ENCODE measurements at regions not wholly inside any gene's neighbourhood (a gene's known extent, or its start where the extent isn't known, plus 50 kb on each side); places are given as distances from the start of the nearest gene placed in this dataset.
"Not testable (repeated sequence)": the region's sequence is repeated elsewhere in the genome, so short reads cannot be mapped to it uniquely, and the experiment has no call there.

DNA sequence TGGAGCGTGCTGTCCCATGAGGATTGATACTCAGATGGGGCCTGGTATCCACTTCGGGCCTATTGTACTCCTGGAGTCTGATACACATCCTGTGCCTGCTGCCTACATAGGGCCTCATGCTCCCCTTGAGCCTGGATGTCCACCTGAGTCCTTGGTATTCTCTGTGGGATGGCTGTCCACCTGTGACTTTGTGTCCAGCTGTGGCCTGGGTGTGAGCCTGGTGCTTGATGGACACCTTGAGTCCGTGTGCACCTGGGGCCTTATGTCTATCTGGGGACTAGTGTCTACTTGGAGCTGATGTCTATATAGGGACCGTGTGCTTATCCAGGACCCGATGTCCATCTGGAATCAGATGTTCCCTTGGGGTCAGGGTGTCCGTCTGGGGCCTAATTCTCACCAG is 75.9 kb upstream of the THOC3 start:
- POLR2A ChIA-PET; H3K4me3 ChIP-seq (ENCODE audit: low read depth, low read length); CTCF ChIA-PET; DNase-seq (ENCODE audit: low read depth, low spot score): not testable (repeated sequence)

DNA sequence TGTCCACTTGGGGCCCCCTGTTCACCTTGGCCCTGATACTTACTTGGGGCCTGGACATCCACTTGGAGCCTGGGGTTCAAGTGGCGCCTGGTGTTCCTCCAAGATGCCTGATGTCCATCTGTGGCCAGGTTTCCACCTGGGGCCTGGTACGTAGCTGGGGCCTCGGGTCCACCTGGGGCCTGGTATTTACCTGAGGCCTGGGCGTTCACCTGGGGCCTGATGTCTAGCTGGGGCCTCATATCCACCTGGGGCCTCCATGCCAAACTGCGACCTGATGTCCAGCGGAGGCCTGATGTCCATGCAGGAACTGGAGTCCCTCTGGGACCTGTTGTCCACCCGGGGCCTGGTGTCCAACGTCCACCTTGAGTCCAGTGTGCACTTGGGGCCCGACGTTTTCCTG is 76.3 kb upstream of the THOC3 start:
- DNase-seq (ENCODE audit: low read depth, low spot score); POLR2A ChIA-PET; CTCF ChIA-PET: not testable (repeated sequence)

DNA sequence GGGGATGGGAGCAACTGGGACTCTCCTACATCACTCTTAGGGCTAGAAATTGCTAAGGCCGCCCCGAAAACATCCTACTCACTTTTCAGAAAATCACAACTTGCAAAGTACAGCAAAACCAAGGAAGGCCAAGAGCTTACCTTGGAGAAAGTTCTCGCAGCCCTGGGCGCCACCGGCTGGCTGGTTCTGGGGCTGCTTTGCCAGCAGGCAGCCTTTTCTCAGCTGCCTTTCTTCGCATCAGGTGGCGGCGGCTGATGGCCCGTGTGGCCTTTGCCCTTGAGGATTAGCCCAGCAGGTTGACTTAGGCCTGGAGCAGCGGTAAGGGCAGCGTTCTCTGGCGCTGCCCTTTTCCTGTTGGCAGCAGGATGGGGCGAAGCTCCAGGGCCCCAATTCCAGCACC is 77.3 kb upstream of the THOC3 start:
- DNase-seq (ENCODE audit: low read depth, low spot score); CTCF ChIA-PET; H3K4me3 ChIP-seq (ENCODE audit: low read depth, low read length); POLR2A ChIA-PET: not testable (repeated sequence)

More for the DNA sequence above, 76.3 kb upstream of the THOC3 start:
- not testable (repeated sequence) for H3K4me3 ChIP-seq (ENCODE audit: low read depth, low read length)

DNA sequence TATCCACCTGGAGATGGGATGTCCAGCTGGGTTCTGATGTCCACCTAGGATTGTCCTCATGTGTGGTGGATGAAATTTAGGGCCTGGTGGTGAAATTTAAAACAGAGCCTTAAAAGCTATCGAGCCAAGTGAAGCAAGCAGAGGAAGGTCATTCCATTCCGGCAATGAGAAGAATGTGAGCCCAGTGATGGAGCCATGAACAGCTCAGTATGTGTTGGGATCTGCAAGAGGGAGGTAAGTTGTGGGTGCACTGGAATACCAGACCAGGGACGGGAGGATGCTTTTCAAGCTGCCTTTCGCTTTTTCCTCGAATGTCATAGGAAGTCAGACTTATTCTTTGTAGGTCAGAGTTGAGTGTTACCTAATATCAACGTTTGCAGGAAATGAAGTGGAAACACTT is 80.6 kb upstream of the THOC3 start:
- DNase-seq (ENCODE audit: low read depth, low spot score); CTCF ChIA-PET; H3K4me3 ChIP-seq (ENCODE audit: low read depth, low read length); POLR2A ChIA-PET: not testable (repeated sequence)

DNA sequence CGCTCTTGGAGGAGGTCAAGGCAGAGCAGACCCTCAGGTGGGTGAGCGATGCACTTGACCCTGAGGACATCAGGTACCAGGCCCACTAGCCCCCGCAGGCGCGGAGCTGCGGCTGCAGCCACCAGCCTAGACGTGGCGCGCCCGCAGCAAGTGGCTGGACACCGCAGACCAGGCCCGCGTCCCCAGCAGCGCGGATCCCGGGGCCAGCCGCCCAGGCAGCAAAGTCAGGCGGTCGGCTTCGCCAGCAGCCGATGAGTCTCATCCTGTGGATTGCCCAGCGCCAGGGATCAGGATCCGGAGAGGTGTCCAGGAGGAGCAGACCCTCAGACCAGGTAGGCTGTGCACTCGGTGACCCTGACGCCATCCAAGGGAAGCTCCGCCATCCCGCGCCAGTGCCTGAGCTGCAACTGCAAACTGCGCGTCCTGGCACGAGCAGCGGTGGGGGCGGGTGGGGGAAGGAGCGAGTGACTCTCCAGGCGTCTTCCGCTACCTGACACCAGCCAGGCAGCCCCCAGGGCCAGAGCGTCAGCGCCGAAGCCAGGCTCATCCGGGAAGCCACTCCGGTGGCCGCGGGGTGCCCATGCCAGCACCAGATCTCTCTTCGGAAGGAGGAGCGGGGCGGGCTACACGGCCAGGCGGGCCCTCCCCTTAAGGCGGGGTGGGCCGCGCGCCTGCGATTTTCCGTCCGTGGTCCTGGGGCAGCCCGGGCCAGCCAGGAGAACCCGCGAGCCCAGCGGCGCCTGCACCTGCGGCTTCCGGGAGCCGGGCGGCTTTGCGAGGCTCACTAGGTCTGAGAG is 92.6 kb upstream of the THOC3 start:
- POLR2A ChIA-PET; DNase-seq (ENCODE audit: low read depth, low spot score); CTCF ChIA-PET; H3K4me3 ChIP-seq (ENCODE audit: low read depth, low read length): not testable (repeated sequence)

DNA sequence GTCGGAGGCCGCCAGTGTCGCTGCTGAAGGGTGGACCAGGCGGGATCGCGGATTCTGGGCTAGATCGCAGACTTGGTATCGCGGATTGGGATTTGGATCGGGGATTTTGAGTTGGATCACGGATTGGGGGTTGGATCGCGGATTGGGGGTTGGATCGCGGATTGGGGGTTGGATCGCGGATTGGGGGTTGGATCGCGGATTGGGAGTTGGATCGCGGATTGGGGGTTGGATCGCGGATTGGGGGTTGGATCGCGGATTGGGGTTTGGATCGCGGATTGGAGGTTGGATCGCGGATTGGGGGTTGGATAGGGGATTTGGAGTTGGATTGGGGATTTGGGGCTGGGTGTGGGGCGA is 93.1 kb upstream of the THOC3 start:
- CTCF ChIA-PET, POLR2A ChIA-PET: not testable (repeated sequence)

DNA sequence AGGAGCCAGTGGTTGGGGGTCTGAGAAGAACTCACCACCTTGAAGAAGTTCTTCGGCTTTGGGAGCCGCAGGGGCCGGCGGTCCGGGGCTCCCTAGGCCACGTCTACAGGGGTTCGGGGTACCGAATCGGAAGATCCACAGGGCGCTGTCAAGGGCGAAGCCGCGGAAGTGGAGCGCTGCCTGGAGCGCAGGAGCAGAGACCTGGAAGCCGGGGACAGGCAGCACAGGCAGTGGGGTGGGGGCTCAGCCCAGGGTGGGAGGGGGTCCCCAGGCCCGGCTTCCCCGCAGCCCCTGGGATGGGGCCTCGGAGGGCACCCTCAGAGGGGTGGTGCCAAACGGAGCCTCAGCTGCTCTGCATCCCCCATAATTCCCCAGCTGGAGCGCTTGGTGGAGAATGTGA is 93.5 kb upstream of the THOC3 start:
- H3K4me3 ChIP-seq (ENCODE audit: low read depth, low read length); DNase-seq (ENCODE audit: low read depth, low spot score); CTCF ChIA-PET: not testable (repeated sequence)

More for the DNA sequence above, 93.1 kb upstream of the THOC3 start:
- H3K4me3 ChIP-seq (ENCODE audit: low read depth, low read length); DNase-seq (ENCODE audit: low read depth, low spot score): not testable (repeated sequence)

DNA sequence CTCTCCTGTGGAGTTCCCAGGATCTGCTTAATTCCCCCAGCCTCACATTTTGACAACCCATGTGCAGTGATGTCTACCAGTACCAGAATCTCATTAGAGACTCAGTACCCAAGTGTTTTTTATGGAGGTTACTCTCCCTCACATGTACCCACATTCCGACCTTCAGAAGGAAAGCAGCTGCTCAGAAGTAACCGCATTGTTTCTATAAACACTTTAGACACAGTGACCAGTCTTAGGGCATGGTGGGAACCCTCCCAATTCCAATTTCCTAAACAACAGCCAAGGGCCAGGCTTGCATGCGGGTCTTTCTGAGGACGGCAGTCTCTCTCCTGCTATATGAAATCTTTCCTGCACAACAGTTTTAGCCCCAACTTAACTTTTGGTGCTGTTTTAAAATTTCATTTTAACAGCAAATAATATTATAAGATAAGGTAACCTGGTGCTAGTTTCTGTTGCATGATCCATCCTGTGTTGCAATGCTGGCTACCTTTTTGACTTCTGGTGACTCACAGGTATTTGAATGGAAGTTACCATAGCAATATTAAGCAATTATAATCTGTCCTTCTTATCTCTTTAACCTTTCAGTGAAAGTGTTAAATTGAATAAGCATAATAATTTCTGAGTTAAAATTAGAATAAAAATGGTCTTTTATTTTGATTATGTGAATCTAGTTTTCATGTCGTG is 98.3 kb upstream of the THOC3 start:
- CTCF ChIA-PET; DNase-seq (ENCODE audit: low read depth, low spot score); H3K4me3 ChIP-seq (ENCODE audit: low read depth, low read length); POLR2A ChIA-PET: not testable (repeated sequence)

More for the DNA sequence above, 93.5 kb upstream of the THOC3 start:
- POLR2A ChIA-PET, result not testable (repeated sequence)

DNA sequence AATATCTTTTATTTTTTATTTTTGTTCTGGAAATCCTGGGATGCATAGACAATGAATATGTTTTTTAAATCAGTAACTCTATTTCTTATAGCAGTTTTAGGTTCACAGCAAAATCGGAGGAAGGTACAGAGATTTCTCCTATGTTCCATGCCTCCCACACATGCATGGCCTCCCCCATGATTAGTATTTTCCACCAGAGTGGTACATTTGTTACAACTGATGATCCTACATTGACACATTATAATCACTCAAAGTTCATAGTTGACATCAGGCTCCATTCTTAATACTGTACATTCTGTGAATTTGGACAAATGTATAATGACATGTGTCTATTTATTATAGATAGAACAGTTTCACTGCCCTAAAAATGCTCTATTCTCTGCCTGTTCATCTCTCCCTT is 99.0 kb upstream of the THOC3 start:
- H3K4me3 ChIP-seq (ENCODE audit: low read depth, low read length); DNase-seq (ENCODE audit: low read depth, low spot score); POLR2A ChIA-PET; CTCF ChIA-PET: not testable (repeated sequence)

DNA sequence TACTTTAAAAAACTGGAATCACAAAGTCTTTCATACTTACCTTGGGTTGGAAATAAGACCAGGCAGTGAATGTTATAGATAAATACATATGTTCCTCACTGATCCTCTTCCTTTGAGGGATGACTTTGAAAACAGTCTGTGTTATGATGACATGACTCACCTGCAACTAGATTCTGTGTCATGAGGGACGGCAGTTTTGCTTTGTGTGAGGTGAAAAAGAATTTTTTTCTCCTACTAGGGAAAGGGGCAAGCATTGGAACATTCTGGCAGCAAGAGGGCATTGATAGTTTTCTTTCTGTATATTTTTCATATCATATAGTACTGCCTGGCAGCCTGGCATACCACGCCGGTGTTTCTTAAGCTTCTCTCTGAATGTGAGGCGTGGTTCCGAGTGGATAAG is 99.8 kb upstream of the THOC3 start:
- DNase-seq (ENCODE audit: low read depth, low spot score); POLR2A ChIA-PET; CTCF ChIA-PET; H3K4me3 ChIP-seq (ENCODE audit: low read depth, low read length): not testable (repeated sequence)

DNA sequence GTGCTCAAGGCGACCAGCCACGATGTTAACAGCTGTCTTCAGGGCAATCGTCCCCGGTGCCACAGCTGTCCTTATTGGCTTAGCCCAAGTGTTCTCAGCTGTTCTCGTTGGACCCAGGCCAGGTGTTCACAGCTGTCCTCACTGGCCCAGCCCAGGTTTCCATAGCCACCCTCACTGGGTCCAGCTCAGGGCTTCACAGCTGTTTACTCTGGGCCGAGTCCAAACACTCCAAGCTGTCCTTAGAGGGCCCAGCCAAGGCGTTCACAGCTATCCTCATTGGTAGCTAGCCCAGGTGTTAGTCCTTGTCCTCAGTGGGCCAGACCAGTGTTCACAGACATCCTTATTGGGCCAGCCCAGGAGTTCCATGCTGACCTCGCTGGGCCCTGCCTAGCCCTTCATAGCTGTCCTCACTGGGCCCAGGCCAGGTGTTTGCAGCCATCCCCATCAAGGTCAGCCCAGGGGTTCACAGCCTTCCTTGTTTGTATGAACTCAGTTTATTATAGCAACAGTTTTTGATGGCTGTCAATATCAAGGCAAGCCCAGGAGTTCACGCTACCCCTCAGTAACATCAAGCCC is 106.0 kb upstream of the THOC3 start:
- POLR2A ChIA-PET, result not testable (repeated sequence)

DNA sequence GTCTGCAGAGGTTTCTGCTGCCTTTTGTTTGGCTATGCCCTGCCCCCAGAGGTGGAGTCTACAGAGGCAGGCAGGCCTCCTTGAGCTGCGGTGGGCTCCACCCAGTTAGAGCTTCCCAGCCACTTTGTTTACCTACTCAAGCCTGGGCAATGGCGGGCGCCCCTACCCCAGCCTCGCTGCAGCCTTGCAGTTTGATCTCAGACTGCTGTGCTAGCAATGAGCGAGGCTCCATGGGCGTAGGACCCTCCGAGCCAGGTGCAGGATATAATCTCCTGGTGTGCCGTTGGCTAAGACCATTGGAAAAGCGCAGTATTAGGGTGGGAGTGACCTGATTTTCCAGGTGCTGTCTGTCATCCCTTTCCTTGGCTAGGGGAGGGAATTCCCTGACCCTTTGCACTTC is 115.6 kb upstream of the THOC3 start:
- DNase-seq (ENCODE audit: low read depth, low spot score); POLR2A ChIA-PET; H3K4me3 ChIP-seq (ENCODE audit: low read depth, low read length); CTCF ChIA-PET: not testable (repeated sequence)

More for the DNA sequence above, 106.0 kb upstream of the THOC3 start:
- DNase-seq (ENCODE audit: low read depth, low spot score); H3K4me3 ChIP-seq (ENCODE audit: low read depth, low read length); CTCF ChIA-PET: not testable (repeated sequence)

DNA sequence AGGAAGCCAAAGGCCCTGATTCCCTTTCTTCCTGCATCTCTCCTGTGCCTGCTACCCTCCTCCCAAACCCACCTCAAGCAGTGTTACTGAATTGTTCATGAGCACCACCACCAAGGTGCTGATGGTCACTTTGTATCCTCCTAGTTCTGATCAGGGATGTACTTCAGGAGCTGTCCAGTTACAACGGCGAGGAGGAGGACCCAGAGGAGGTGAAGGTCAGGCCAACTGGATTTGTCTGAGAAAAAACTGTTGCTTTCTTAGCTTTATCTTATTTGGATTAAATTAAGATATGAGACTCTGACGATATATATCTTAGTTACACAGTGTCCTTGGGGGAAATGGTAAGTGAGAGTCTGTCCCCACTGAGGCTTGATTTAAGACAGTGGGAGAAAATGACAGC is 135.0 kb upstream of the THOC3 start:
- POLR2A ChIA-PET; H3K4me3 ChIP-seq (ENCODE audit: low read depth, low read length); CTCF ChIA-PET; DNase-seq (ENCODE audit: low read depth, low spot score): not testable (repeated sequence)

DNA sequence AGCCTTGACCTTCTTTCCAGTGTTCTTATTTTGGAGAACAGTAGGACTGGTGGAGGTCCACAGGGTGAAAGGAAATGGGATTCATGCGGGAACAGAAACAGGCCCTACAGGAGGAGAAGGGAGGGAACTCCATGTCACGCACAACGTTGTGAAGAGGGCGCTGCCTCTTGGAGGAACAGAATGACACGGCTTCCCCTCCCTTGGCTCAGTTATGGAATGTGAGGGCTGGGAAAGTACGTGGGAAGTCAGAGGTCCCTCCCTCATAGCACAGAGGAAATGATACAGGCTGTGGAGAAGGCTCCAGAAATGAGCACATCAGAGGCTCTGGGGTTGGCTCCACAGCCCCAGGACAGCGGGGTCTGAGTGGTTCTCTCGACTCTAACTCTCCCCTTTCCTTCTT is 125.3 kb upstream of the SIMC1 start:
- CTCF ChIA-PET; DNase-seq (ENCODE audit: low read depth, low spot score); H3K4me3 ChIP-seq (ENCODE audit: low read depth, low read length); POLR2A ChIA-PET: not testable (repeated sequence)

DNA sequence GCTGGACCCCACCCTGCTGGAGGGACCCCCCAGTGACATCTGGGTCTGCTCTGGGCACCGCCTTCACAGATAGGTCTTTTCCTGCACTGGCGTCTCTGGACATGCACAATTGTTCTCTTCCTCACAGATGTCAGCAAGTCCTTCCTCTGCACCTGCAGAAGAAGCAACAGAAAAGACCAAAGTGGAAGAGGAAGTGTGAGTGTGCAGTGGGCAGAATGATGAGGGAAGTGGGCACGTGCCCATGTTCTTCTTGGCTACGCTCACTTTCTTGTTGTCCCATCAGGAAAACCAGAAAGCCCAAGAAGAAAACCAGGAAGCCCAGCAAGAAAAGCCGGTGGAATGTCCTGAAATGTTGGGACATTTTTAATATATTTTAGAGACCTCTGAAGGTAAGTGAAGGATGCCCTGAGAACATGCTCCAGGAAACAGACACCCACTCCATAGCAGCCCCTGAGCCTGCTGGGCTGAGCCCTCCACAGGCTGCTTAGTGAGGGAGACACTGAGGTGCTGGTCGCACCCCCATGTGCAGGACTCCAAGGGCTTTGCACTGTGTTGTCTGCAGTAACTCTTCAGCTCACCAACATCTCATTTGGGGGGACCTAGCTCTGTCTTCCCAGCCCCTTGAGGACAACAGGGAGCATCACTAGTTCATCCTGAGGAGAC is 124.4 kb upstream of the SIMC1 start:
- CTCF ChIA-PET; DNase-seq (ENCODE audit: low read depth, low spot score); POLR2A ChIA-PET: not testable (repeated sequence)

DNA sequence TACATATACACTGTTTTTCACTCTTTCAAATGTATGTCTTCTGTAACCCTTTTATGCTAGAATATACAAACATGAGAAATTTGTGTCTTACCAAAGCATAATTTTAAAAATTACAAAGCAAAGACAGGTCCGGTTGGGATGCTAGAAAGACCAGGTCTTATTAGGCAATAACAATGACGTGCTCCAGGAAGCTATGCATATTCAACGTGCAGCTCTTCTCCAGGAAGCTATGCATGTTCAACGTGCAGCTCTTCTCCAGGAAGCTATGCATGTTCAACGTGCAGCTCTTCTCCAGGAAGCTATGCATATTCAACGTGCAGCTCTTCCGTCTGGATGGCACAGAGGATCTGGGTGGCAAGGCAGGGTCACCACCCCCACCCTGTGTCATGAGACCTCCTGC is 123.4 kb upstream of the SIMC1 start:
- H3K4me3 ChIP-seq (ENCODE audit: low read depth, low read length); CTCF ChIA-PET; POLR2A ChIA-PET; DNase-seq (ENCODE audit: low read depth, low spot score): not testable (repeated sequence)

More for the DNA sequence above, 124.4 kb upstream of the SIMC1 start:
- H3K4me3 ChIP-seq (ENCODE audit: low read depth, low read length), result not testable (repeated sequence)

DNA sequence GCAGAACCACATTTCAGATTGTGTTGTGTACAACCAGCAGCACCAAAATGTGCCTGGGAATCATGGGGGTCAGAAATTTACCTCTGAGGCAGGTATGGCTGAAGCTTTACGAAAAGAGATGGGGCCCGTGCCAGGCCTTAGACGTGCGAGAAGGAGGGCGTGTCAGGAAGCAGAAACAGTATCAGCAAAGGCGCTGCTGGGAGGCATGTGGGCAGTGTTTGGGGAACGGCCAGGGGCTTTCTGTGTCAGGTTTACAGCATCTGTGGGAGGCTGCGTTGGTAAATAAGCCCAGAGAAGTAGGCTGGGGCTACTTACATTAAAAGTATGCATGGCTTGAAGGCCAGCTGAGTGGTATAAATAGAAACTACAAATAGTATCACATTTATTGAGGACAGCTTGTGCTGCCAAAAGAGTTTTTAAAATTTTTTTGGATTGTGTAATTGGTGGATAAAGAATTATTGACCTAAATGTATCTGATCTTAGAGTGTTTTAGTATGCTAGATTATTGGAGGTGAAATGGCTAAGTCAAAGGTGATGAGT is 120.5 kb upstream of the SIMC1 start:
- POLR2A ChIA-PET; H3K4me3 ChIP-seq (ENCODE audit: low read depth, low read length); DNase-seq (ENCODE audit: low read depth, low spot score); CTCF ChIA-PET: not testable (repeated sequence)

Data from AG04449 (cell line).